Midbrain (tissue), 1 donor: ENCODE measurements at regions not wholly inside any gene's neighbourhood (a gene's known extent, or its start where the extent isn't known, plus 50 kb on each side); places are given as distances from the start of the nearest gene placed in this dataset.

Experiments
- DNase-seq: peaks from one replicate; lab custom pipeline; 2025; lab: John Stamatoyannopoulos, UW

GRCh38 chr2:5482929-5483331 lies 209.3 kb upstream of the SOX11 start:
- DNase-seq = no peak

GRCh38 chr2:5484868-5485267 lies 207.3 kb upstream of the SOX11 start:
- DNase-seq = no peak

GRCh38 chr2:5491523-5491922 lies 200.7 kb upstream of the SOX11 start:
- no peak for DNase-seq

- no peak for DNase-seq
Measured at GRCh38 chr2:5493256-5493655, 198.9 kb upstream of the SOX11 start.

- DNase-seq = no peak
Measured at GRCh38 chr2:5494212-5494611, 198.0 kb upstream of the SOX11 start.

- no peak for DNase-seq
Measured at GRCh38 chr2:5495586-5495985, 196.6 kb upstream of the SOX11 start.

- DNase-seq = no peak
Measured at GRCh38 chr2:5497874-5498273, 194.3 kb upstream of the SOX11 start.

- DNase-seq = no peak
Measured at GRCh38 chr2:5501807-5502206, 190.4 kb upstream of the SOX11 start.

- no peak for DNase-seq
Measured at GRCh38 chr2:5502385-5502784, 189.8 kb upstream of the SOX11 start.

- no peak for DNase-seq
Measured at GRCh38 chr2:5504756-5505155, 187.4 kb upstream of the SOX11 start.

GRCh38 chr2:5507367-5507766 lies 184.8 kb upstream of the SOX11 start:
- no peak for DNase-seq

- no peak for DNase-seq
Measured at GRCh38 chr2:5509362-5509761, 182.8 kb upstream of the SOX11 start.

- DNase-seq = no peak
Measured at GRCh38 chr2:5510082-5510481, 182.1 kb upstream of the SOX11 start.

GRCh38 chr2:5515693-5516092 lies 176.5 kb upstream of the SOX11 start:
- DNase-seq = no peak

GRCh38 chr2:5519286-5519685 lies 172.9 kb upstream of the SOX11 start:
- DNase-seq = no peak

- no peak for DNase-seq
Measured at GRCh38 chr2:5520463-5520972, 171.7 kb upstream of the SOX11 start.

- DNase-seq = no peak
Measured at GRCh38 chr2:5521461-5521860, 170.7 kb upstream of the SOX11 start.

GRCh38 chr2:5524551-5524950 lies 167.6 kb upstream of the SOX11 start:
- no peak for DNase-seq

- DNase-seq = no peak
Measured at GRCh38 chr2:5528706-5529105, 163.5 kb upstream of the SOX11 start.

GRCh38 chr2:5530011-5530696 lies 162.0 kb upstream of the SOX11 start:
- DNase-seq = no peak

- no peak for DNase-seq
Measured at GRCh38 chr2:5535301-5535700, 156.9 kb upstream of the SOX11 start.

- DNase-seq = no peak
Measured at GRCh38 chr2:5537180-5537688, 154.9 kb upstream of the SOX11 start.

- DNase-seq = no peak
Measured at GRCh38 chr2:5538313-5538712, 153.9 kb upstream of the SOX11 start.

- no peak for DNase-seq
Measured at GRCh38 chr2:5538772-5539171, 153.4 kb upstream of the SOX11 start.
